ENCODE measurements at regions not wholly inside any gene's neighbourhood (a gene's known extent, or its start where the extent isn't known, plus 50 kb on each side); places are given as distances from the start of the nearest gene placed in this dataset.

DNA sequence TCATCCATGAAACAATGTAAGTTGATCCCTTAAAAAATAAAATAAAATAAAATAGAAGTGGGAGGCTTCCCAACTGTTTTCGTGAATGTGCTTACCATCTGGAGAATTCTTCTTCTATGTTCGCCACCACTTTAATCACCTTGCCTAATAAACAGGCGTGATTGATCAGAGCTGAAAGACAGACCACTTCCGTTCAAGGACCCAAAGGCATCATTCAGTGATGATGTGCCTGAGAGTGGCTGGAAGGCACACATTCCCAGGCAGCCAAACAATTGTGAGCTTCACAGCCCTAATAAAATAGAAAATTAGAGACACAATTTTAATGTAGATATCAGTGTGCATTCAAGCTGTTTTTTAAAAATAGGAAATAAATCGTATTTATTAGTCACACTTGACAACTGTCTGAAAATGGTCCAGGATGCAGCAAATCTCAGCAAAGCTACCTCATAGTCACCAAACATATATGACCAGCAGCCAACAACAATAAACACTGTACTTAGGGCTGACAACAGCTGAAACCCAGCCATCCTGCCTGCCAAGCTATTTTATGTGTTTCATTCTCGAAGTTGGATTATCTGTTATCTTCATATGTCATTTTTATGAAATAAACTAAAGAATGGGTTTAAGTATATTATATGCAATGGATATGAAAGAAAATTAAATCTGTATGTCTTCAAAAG is 163.2 kb upstream of the FAM9B start:
- no peak for DNase-seq

DNA sequence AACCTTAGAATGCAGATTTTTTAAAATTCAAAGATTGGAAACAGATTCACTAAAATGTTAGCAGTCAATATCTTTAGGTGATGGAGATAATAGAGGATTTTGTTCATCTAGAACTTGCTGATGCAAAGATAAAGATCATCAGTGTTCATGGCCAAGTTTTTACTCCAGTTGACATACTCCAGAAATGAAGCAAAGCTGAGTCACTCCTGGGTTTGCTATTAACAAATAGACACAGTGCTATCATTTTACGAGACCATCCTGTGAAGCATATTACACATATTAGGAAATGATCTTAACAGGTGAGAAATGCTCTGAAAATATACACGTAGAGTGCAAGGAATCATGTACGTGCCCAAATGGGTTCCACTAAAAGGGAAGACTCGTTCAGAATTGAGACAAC is 170.6 kb upstream of the FAM9B start:
- no peak for DNase-seq

DNA sequence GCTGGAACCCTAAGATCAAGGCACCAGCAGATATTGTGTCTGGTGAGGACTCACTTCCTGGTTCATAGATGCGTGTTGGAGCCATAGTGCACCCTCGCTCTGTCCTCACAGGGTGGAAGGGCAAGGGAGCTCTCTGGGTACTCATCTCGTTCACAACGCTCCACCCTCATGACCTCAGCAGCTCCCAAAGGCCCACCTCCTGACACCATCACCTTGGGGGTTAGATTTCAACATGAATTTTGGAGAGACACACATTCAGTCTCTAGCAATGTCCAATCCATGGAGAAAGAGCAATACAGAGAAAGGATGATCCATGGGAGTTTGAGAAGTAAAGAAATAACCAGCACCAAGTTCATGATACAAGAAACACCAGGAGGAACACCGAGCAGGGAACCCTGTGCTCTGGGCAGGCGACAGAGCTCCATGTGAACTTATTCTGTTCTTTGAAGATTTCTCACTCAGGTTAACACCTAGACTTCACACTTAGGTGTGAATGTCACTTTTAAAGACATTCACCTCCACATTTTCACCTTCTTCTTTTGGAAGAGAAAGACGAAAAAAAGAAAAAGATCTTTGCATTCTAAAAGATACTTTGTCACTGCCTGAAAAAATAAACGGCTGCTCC is 171.8 kb upstream of the FAM9B start:
- peak in 1 of 5 experiments; percentile 38 for DNase-seq

DNA sequence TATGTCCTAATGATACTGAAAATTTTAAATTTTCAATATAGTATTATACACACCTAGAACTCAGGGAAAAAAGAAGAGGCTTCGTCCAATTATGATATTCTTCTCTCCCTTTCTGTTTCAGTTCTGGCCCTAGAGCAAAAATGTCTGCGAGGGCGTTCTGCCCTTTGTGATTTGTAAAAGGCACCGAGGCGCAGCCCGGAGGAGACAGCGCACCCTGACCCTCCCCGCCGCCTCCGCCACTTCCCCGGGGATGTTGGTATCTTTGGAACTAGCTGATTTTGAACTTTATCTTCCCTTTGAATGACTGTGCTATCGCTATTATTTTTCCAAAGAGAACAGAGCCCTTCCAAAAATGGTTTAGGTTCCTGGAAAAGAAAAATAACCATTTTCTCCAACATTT is 173.2 kb upstream of the FAM9B start:
- DNase-seq: no peak

DNA sequence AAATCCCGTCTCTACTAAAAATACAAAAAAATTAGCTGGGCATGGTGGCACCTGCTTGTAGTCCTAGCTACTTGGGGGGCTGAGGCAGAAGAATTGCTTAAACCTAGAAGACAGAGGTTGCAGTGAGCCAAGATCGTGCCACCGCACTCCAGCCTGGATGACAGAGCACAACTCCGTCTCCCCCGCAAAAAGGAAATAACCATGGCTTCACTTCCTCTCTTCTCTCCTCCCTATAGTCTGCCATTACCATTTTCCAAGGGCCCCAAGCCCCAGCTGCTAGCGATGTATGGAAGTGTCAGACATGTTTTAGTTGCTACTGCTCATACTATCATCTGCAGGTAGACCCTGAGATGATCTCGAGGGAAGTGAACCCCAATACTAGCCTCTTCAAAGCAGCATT is 177.3 kb upstream of the FAM9B start:
- DNase-seq: no peak

DNA sequence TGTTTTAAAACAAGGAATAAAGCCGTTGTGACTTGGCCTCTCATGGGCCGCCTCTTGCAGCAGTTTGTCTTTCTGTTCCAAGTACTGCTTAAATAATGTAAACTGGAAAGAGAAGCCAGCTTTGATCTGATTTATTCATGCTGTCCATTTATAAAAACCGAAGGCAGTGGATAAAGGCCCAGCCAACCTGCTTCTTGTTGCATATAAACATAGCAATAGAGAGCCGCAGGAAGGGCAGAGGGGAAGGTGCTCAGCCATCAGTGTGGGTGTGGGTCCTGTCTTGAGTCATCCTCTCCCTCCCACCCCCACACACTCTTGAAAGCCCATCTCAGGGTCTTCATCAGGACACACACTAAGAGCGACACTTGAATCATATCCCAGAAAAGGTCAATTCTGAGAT is 187.9 kb upstream of the FAM9B start:
- no peak for DNase-seq

DNA sequence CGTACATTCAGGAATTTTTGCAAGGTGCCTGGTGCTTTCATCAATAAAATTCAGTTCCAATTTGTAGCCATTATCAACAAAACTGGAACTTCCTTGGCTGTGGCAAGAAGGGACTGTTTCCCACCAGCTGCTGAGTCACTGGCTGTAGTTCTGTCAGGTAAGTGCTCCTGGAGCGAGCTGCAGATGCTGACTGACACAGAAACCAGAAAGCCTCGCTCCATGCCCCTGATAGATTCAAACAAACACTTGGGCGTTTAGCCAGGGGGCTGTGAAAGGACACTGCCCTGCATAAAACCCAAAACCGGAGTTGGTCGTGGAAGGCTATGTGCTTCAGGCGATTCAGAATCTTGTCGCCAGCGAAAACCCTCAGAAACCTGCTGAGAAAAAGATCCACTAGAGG is 188.4 kb upstream of the FAM9B start:
- DNase-seq: no peak

DNA sequence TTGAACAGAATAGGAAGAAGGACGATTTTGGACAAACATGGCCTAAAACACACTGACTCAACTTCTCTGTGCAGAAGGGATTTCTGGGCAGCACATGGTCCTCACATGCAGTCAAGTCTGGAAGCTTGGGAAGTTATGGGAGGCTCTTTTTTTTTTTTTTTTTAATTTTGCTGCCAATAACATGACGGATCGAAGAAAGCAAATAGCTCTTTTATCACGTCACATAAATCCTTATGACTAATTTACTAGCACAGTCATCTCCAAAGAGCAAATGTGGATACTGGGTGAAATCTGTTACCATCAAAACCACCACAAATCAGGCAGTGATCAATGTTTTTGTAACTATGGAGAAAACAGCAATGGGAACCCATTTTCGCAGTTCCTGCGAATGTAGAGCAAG is 193.3 kb upstream of the FAM9B start:
- peak in 1 of 5 experiments; percentile 42 for DNase-seq

DNA sequence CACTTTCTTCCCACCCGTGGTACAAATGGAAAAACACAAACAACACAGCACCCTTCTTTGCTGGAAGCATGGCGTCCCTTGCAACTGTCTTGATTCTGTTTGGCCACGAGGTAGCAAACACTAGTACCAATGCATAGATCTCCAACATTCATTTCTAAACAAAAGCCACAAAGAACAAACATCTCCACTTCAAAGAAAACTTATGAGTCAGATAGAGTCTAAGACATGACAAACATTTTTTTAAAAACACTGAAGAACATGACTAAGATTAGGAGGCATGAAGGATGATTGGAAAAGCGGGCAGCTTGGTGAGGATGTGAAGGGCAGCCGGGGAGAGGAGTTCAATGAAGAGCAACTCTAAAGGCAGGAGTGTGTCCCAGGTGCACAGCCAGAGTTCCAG is 197.6 kb upstream of the FAM9B start:
- DNase-seq: peak in 1 of 5 experiments; percentile 76

DNA sequence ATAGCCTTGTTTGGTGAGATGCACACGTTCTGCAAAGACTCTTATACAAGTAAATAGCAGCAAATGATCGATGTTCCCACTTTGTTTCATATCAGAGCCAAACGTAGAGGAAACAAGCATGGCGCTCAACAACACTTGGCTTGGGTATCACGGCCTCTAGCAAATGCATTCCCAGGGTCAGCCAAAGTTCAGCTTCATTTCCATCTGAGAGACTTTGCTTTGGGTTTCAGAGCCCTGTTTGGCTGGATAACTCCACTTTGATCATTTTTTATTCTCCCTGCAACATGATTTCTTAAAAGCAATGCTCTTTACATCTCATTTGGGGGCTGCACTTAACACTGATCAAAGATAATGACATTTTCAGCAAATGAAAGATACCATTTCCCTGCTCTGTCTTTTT is 199.2 kb upstream of the FAM9B start:
- no peak for DNase-seq

DNA sequence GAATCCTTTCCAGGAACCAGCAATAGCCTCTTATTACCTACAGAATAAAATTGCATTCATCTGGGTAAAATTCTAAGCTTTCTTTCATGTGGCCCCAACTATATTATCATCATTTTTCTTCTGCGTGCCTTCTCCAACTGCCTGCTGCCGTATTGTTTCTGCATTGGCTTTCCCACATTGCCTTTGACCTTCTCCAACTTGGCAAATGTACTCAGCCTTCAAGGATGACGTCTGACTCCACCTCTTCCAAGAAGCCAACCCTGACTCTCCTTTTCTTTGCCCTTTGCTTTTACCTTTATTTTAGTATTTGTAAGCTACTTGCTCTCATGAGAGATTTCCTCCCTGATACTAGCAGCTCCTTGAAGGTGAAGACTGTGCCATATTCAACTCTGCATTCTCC is 200.4 kb upstream of the FAM9B start:
- no peak for DNase-seq

DNA sequence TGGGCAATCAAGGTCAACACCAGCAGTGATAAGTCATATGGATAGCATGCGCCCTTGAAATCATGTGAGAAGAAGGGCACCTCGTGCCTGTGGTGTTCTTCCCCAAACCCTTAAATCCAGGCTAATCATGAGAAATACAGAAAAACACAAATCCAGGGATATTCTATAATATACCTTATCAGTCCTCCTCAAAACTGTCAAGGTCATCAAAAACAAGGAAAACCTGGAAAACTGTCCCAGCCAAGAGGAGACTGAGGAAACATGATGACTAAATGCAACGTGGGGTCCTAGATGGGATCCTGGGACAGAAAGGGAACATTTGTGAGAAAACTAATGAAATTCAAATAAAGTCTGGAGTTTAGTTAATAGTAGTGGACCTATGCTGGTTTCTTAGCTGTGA is 201.8 kb upstream of the FAM9B start:
- no peak for DNase-seq

DNA sequence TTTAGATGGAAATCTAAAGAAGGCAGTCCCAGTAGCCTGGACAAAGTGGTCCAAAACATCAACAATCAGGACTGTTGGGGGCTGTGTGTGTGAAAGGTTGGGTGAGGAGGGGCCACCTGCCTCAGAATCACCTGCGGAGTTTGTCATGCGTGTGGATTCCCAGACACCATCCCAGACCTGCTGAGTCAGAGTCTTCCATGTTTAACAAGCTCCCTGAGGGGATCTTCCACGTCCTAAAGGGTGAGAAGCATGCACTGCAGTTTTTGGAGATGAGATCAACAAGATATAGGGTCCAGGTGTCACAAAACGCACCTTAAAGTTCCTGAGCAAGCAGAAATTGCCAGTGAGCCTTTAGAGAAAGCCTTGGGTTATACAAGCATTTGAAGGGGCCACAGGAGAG is 207.0 kb upstream of the FAM9B start:
- DNase-seq: no peak

DNA sequence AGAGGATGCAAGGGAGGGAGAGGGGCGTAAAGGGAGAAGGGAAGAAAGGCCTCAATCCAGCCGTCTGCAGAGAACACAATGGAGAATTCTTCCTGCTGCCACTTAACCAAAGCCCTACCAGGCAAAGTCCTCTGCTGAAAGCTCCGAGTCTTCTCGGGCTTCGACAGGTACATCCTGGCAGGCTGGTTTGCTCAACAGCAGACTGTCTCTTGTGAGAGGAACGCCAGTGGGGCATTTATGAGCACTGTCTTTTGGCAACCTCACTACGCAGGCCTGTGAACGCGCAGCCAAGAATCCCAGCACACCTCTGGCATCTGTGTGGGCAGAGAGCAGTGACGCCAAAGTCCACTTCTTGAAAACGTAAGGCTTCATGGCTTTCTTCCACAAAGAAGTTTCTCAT is 207.5 kb upstream of the FAM9B start:
- DNase-seq: no peak

DNA sequence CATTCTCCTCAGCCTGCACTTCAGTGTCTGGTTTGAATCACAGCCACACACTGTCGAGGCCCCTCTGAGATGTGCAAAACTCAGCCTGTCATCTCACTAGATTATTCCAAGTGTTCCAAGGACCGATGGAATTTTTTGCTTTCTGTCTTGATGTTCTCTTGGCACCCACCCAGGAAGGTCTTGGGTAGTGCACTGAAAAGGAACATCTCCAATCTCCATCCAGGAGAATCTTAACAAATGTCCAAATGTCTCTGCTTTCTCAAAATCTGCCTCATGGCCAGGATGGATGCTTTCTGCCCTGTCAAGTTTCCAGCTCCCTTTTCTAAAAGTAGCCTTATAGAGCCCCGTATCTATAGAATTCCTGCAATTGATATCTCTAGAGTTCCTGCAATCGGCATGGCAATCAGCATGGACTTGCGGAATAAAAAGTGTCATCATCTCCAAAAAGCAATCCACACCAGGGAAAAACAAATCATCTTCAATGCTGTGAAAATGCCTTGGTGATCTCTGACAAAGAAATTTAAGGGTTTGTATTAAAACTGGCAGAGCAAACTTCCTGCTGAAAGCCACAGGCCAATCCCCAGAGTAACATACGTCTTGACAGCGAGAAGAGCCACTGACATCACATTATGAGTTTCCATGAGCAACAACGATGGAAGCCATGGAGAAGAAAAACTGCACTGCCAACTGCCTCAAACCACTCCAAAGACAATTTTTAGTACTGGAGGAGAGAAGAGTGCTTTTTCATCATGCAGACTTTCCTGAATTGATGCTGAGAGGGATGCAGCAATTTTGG is 215.3 kb upstream of the FAM9B start:
- DNase-seq: peak in 1 of 5 experiments; percentile 55

DNA sequence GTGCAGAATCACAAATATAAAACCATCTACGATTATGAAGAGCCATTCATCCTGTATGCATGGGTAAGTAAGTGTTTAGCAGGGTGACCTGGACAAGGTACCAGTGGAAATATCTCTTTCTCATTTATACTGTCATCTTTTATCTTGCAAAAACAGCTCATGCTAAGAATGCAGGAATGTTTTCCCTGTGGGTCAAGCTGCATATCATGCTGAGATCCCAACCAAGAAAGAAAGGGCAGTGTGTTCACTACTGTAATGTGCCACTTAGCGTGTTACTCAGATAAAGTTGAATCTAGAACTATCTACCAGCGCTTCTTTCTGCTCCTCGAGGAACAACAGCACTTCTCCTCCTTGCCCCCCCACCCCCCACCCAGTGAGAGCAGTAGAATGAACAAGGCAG is 212.7 kb upstream of the TBL1X start:
- DNase-seq: no peak

DNA sequence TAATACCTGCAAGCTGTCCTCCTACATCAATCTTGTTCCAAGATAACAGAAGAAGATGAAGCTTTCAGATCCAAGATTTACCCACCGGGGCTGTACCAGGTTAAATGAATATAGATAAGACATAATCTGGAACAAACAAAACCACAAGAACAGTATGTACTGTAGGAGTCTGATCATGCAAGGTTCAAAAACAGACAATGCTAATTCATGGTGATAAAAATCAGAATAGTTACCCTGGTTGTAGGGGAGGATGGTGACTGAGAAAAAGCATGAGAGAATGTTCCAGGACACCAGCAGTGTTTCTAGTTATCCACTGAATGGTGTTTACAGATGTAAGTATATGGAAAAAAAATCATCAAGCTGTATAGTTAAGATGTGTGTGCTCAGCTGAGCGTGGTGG is 211.6 kb upstream of the TBL1X start:
- peak in 1 of 5 experiments; percentile 23 for DNase-seq

DNA sequence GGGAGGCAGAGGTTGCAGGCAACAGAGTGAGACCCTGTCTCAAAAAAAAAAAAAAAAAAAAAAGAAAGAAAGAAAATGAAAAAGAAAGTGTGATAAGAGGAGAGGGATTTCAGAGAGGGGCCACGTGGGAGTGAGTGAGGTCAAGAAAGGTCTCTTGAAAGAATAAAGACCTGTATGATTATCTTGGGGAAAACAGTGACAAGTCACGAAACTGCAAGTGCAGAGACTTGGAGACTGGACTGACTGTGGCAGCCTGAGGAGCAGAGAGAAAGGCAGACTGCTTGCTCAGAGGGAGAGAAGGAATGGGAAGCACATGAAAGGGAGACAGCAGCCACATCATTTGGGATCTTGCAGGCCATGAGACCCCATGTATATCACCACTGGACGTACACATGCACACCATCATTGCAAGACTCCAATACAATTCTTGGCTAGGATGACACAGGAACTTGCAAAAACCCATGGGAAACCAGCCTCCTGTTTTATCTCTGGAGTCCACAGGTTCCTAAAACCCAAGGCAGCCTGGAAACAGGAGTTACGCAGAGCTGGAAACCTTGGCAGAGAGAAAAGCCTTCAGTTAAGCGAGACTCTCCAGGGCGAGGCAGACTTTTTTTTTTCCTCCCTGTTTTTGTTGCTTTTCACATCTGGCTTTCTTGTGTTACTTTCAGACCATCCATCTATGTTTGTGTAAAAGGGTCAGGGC is 207.0 kb upstream of the TBL1X start:
- DNase-seq: no peak

DNA sequence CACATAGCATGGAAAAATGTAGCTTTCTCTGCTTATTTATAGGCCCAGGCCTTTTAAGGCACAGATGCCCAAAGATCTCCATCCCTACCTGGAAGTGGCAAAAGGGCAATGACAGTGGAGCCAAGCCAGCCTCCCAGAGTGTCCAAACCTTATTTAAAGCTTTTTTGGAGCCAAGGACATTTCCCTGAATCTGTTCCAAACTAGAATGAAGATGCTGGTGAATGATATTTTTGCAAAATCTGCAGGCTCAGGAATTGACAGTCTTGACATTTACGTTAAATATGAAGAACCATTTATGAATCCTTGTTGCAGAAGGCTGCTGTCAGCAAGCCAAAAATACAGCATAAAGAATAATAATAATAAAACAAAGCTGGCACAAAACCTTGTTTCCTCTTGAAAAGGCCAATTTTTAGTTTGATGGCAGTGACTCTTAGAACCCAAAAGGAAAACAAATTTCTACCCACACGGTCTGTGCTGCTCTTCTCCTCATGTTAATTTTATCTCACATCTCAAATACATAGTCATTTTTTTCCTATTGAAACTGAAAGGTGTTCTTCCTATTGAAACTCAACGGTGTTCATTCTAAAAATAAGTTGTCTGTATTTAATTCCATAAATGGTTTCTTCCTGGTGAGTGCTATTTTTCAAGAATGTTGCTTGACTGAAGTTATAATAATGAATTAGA is 206.3 kb upstream of the TBL1X start:
- peak in 1 of 5 experiments; percentile 28 for DNase-seq

DNA sequence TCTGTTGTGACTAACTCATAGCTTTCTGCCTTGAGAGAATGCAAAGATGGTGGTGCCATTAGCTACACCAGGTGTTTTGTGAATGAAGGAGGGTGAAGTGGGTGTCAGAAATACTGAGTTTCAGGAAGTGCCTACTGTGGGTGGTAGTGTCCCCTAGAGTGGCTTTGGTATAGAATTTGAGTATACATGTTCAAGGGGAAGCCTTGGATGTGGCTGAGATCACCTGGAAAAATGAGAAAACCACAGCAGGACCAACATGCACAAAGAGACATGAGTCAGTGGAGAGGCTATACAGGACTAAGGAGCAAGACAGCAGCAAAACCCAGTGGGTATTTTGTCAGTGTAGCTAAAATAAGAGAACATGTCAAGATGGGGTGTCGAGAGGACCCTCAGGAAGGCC is 204.3 kb upstream of the TBL1X start:
- no peak for DNase-seq

DNA sequence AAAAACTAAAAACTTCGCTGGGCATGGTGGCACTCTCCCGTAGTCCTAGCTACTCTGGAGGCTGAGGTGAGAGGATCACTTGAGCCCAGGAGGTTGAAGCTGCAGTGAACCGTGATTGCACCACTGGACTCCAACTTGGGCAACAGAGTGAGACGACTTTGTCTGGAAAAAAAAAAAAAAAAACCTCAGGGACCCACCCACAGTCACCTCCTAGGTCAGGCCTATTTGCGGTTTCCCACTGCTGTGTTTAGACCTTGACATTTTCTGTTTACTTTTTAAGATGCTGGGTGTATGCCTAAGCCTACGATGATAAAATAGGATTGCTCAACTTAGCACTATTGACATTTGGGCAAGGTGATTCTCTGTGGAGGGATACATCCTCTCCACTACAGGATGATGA is 197.4 kb upstream of the TBL1X start:
- no peak for DNase-seq

DNA sequence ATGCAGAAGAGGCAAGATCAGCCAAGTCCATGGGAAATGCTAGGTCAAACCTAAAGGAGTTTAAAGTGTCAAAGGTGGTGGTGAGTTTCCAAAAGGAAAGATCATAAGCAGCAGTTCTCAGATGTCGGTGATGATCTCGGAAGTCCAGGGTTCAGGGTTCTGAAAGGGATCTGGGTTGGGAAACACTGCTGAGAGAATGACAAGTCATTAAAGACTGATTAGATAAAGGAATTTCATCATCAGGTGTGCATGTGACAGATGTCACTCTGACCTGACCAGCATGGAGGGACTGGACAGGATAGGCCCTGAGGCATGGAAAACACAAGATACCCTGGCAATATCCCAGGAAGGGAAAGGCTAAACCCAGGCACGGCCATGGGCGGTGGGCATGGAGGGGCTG is 195.7 kb upstream of the TBL1X start:
- no peak for DNase-seq
